Ovary (tissue), 7 donors: ENCODE measurements at regions not wholly inside any gene's neighbourhood (a gene's known extent, or its start where the extent isn't known, plus 50 kb on each side); places are given as distances from the start of the nearest gene placed in this dataset.
"Not testable (repeated sequence)": the region's sequence is repeated elsewhere in the genome, so short reads cannot be mapped to it uniquely, and the experiment has no call there.

Source experiments
- DNase-seq, 5 donors: peaks; one replicate each; pipeline ENCODE4 v3.0.0-alpha.2; 2019 to 2020
- H3K27ac ChIP-seq, 2 donors: fragments of 200-600 bp; one replicate each; pipeline versions ENCODE4 v1.5.1 to v1.8.0; 2019 to 2022
- H3K27me3 ChIP-seq: fragments of 200-600 bp; one replicate; pipeline ENCODE4 v1.8.0; 2022
- H3K36me3 ChIP-seq: fragments of 200-600 bp; sonication (generic); one replicate; pipeline ENCODE4 v1.5.1; 2019
- H3K4me1 ChIP-seq: one replicate; pipeline ENCODE4 v1.8.1; 2013; ENCODE audit warnings: mild to moderate bottlenecking, moderate library complexity; ENCODE audit not compliant: insufficient read depth
- H3K4me3 ChIP-seq: fragments of 200-600 bp; sonication (generic); one replicate; pipeline ENCODE4 v1.5.1; 2017
- H3K9me3 ChIP-seq, 2 donors: fragments of 200-600 bp in 1 of 2; sonication (generic) in 1 of 2; one replicate each; pipeline versions ENCODE4 v1.5.1 to v1.8.1; 2013 to 2019; ENCODE audit warnings: mild to moderate bottlenecking in 1 of 2, moderate library complexity in 1 of 2
- CTCF ChIP-seq, 3 donors: fragments of 450-650 bp in 2 of 3; fragments of 200-600 bp in 1 of 3; IDR thresholded peaks; one replicate each; pipeline versions ENCODE4 v1.5.1 to v1.8.0; 2016 to 2022; ENCODE audit warnings: antibody characterized with exemption in 3 of 3, mild to moderate bottlenecking in 1 of 3
- EP300 ChIP-seq: sonication (generic); formaldehyde crosslinking; IDR thresholded peaks from one replicate; pipeline ENCODE4 v1.6.1; 2017; ENCODE audit warnings: antibody characterized with exemption
- POLR2A ChIP-seq: fragments of 450-650 bp; IDR thresholded peaks from one replicate; pipeline ENCODE4 v1.6.1; 2017; ENCODE audit warnings: antibody characterized with exemption, mild to moderate bottlenecking, moderate library complexity
- WGBS, 3 donors: extraction: QIAGEN DNeasy Blood & Tissue Kit in 1 of 3; methylation state at CpG; one replicate each; pipeline versions ENCODE4 v1.1.5 to v1.1.7; 2013 to 2017; 5-methylcytosine and 5-hydroxymethylcytosine counted together
- intact Hi-C, 4 donors: fragments of 100-400 bp; cut with DNase I; formaldehyde crosslinking; loops; one replicate each; pipeline versions ENCODE4 v1.11.0 to v1.15.1; 2022 to 2023
- donor health status: DM: no; HTN: no; CAD: no; lungs with moderate emphysema.
- donor health status: DM: no; HTN: no; CAD: no.
- donor health status: Bipolar disorder and iron deficiency.
- donor health status: DM: no; HTN: no; CAD: no.
- donor health status: DM: yes; HTN: yes; CAD: no.

GRCh38 chr16:9663588-9663987 is 518.6 kb downstream of the GRIN2A start:
- 88 to 91% (median 89%) methylated on average over 2 of the region's 2 CpGs for WGBS, 3 donors
- TF ChIP-seq POLR2A (no peak), EP300 (no peak), CTCF (IDR thresholded peaks at IDR 0.05) (no peak)
- intact Hi-C loops: no loop called here
- Histone ChIP-seq H3K4me3 (no peak overlapping the region), H3K27ac (no peak overlapping the region), H3K36me3 (no peaks in the 10 kb centered on the region), H3K9me3 (no peaks in the 10 kb centered on the region), H3K27me3 (no peaks in the 10 kb centered on the region), H3K4me1 (peaks cover 1% of the 10 kb centered on the region)
- no peak for DNase-seq

- H3K4me3 ChIP-seq: no peak overlapping the region
- H3K27ac ChIP-seq: no peak overlapping the region
- no peaks in the 10 kb centered on the region for H3K27me3 ChIP-seq
- DNase-seq: no peak
- peaks cover 1% of the 10 kb centered on the region for H3K4me1 ChIP-seq
- no peaks in the 10 kb centered on the region for H3K36me3 ChIP-seq
- intact Hi-C loops: no loop called here
- TF ChIP-seq EP300: no peak
- WGBS, 3 donors: 51 to 58% (median 54%) methylated on average over 5 of the region's 5 CpGs
- no peaks in the 10 kb centered on the region for H3K9me3 ChIP-seq
Measured at GRCh38 chr16:9665851-9666271, 516.4 kb downstream of the GRIN2A start.

- Histone ChIP-seq H3K27ac (no peak overlapping the region), H3K4me3 (no peak overlapping the region), H3K36me3 (no peaks in the 10 kb centered on the region), H3K9me3 (no peaks in the 10 kb centered on the region), H3K27me3 (no peaks in the 10 kb centered on the region), H3K4me1 (peaks cover 1% of the 10 kb centered on the region)
- 27 to 36% (median 27%) methylated on average over 9 of the region's 9 CpGs for WGBS, 3 donors
- no peak for TF ChIP-seq CTCF (IDR thresholded peaks at IDR 0.05)
- TF ChIP-seq POLR2A: no peak
- TF ChIP-seq EP300: no peak
- no peak for DNase-seq
- intact Hi-C loops: no loop called here
Measured at GRCh38 chr16:9666834-9667480, 515.3 kb downstream of the GRIN2A start.

GRCh38 chr16:9670033-9670432 is 512.2 kb downstream of the GRIN2A start:
- peaks cover 1% of the 10 kb centered on the region for H3K4me1 ChIP-seq
- intact Hi-C loops: no loop called here
- H3K27me3 ChIP-seq: no peaks in the 10 kb centered on the region
- H3K27ac ChIP-seq: no peak overlapping the region
- DNase-seq: no peak
- no peaks in the 10 kb centered on the region for H3K9me3 ChIP-seq
- no peak overlapping the region for H3K4me3 ChIP-seq
- no peak for TF ChIP-seq EP300
- no peaks in the 10 kb centered on the region for H3K36me3 ChIP-seq
- 30 to 37% (median 36%) methylated on average over 5 of the region's 5 CpGs for WGBS, 3 donors

GRCh38 chr16:9670616-9671015 is 511.6 kb downstream of the GRIN2A start:
- not testable (repeated sequence) for H3K36me3 ChIP-seq, DNase-seq
- WGBS, 3 donors: 78 to 89% (median 83%) methylated on average over 5 of the region's 5 CpGs

GRCh38 chr16:9676560-9677300 is 505.5 kb downstream of the GRIN2A start:
- H3K9me3 ChIP-seq, H3K4me3 ChIP-seq, intact Hi-C loops, H3K36me3 ChIP-seq, H3K4me1 ChIP-seq, H3K27ac ChIP-seq, DNase-seq, H3K27me3 ChIP-seq: not testable (repeated sequence)
- WGBS, 3 donors: 79 to 93% (median 90%) methylated on average over 8 to 12 of the region's 12 CpGs

More at GRCh38 chr16:9670616-9671015, 511.6 kb downstream of the GRIN2A start:
- H3K4me3 ChIP-seq, H3K27ac ChIP-seq, H3K9me3 ChIP-seq, H3K27me3 ChIP-seq, H3K4me1 ChIP-seq, intact Hi-C loops: not testable (repeated sequence)
